Retinal pigment epithelial cell (primary cell): ENCODE measurements at regions not wholly inside any gene's neighbourhood (a gene's known extent, or its start where the extent isn't known, plus 50 kb on each side); places are given as distances from the start of the nearest gene placed in this dataset.

Source experiments
- DNase-seq: peaks from one replicate; pipeline ENCODE4 v3.0.0-alpha.2; 2010; ENCODE audit warnings: low read depth
- H3K4me3 ChIP-seq: 2 replicates; pipeline ENCODE4 v1.5.1; 2011; ENCODE audit warnings: mild to moderate bottlenecking, low read length, control low read depth, moderate library complexity
- TF ChIP-seq, protein P1 (sequence below): conservative IDR thresholded peaks from 2 replicates; pipeline ENCODE4 v1.5.1; 2011; ENCODE audit warnings: low read depth, low read length, control low read depth, inconsistent platforms

DNA sequence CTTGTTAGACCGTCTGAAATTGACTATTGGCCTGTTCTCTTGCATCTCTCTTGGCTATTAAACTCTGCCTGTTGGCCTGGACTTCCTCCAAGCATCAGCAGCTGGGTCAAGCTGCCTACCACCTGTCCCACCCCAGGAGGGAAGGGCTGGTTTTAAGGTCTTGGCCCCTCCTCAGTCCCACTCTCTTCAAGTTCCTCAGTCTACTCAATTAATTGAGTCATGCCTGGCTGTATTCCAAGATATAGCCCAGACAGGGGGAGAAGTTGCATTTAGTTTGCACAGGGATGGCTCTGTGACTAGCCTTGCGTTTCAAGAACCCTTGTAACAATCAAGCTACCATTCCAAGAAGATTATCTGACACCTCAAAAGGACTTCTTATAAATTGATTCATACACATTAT lies 113.8 kb upstream of the GLI3 start:
- peak; percentile 28 for DNase-seq
- H3K4me3 ChIP-seq = no peak overlapping the region
- TF ChIP-seq, protein P1, sequence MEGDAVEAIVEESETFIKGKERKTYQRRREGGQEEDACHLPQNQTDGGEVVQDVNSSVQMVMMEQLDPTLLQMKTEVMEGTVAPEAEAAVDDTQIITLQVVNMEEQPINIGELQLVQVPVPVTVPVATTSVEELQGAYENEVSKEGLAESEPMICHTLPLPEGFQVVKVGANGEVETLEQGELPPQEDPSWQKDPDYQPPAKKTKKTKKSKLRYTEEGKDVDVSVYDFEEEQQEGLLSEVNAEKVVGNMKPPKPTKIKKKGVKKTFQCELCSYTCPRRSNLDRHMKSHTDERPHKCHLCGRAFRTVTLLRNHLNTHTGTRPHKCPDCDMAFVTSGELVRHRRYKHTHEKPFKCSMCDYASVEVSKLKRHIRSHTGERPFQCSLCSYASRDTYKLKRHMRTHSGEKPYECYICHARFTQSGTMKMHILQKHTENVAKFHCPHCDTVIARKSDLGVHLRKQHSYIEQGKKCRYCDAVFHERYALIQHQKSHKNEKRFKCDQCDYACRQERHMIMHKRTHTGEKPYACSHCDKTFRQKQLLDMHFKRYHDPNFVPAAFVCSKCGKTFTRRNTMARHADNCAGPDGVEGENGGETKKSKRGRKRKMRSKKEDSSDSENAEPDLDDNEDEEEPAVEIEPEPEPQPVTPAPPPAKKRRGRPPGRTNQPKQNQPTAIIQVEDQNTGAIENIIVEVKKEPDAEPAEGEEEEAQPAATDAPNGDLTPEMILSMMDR = no peak

DNA sequence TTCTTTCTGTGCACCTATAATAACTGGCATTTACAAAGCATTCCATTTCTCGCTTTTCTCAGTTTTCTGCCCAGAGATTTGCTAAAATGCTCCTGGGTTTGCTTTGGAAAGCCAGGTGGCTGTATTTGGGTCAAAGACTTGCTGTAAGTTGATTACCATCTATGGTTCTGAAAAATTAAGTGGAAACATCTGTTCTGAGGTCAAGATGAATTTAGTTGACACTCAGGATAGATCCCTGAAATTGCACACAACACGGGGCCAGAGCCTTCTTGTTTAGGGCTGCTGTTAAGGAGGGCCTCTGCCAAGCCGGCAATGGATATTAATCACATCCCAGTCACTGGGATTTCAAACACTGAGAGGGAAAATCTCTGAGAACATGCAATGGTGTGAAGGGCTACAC lies 111.6 kb upstream of the GLI3 start:
- DNase-seq = no peak
- no peak overlapping the region for H3K4me3 ChIP-seq
- TF ChIP-seq, protein P1 = no peak

- H3K4me3 ChIP-seq = no peak overlapping the region
- TF ChIP-seq, protein P1 = no peak
- no peak for DNase-seq
Observed at GRCh38 chr7:42348071-42348470, 111.1 kb upstream of the GLI3 start.

- TF ChIP-seq, protein P1 = no peak
- no peak overlapping the region for H3K4me3 ChIP-seq
- no peak for DNase-seq
Observed at GRCh38 chr7:42347616-42348015, 110.6 kb upstream of the GLI3 start.

DNA sequence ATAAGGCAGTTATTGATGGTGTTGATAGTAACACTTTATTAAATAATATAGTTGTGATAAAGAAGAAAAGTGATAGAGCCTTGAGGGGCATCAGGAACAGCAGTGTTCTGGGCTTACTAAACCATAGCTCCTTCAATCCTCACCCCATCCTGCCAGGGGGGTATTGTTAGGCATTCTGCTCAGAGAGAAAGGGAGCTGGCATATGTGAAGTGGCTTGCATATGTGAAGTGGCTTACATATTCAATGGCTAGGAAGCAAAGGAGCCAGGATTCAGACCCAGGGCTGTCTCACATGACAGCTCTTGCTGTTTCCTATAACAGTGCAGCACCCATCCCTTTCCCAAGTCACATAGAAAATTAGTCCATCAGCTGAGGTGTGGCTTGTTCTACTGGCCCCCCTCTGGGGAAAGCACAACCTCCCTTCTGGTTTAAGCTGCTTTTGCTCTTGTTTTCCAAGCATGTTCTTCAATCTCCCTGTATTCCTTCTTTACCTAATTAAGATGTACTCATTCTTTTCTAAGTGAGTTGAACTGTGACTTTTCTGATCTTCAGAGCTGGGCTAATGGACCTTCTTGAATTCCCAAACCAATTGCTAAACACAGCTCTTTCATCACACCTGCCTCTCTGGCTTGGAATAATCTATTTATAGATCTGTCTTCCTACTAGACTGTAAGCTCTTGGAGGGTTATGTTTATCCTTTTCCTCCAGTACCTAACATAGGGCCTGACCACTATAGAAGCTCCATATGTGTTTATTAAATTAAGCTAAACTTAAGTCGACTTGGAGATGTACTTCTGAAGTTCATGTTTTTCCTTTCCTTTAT lies 108.7 kb upstream of the GLI3 start:
- DNase-seq = no peak
- no peak overlapping the region for H3K4me3 ChIP-seq
- TF ChIP-seq, protein P1 = no peak

GRCh38 chr7:42344198-42344755 lies 107.3 kb upstream of the GLI3 start:
- TF ChIP-seq, protein P1 = no peak
- DNase-seq = no peak
- no peak overlapping the region for H3K4me3 ChIP-seq

GRCh38 chr7:42342381-42342780 lies 105.4 kb upstream of the GLI3 start:
- no peak for DNase-seq
- no peak overlapping the region for H3K4me3 ChIP-seq
- TF ChIP-seq, protein P1 = no peak
